ENCODE measurements at regions not wholly inside any gene's neighbourhood (a gene's known extent, or its start where the extent isn't known, plus 50 kb on each side); places are given as distances from the start of the nearest gene placed in this dataset.

DNA sequence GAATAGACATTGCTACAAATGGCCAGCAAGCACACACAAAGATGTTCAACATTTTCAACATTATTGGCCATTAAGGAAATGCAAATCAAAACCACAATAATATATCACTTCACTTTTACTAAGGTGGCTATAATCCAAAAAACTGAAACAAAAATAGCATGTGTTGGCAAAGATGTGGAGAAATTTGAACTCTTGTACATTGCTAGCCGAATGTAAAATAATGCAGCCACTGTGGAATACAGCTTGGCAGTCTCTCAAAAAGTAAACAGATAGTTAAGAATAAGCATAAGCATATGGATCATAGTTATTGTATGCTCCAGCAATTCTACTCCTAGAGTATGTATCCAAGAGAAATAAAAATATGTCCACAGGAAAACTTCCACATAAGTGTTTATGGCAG lies 192.5 kb downstream of the EN1 start:
- DNase-seq (ENCODE audit: low read depth, low spot score) (no peak), ATAC-seq (no peak), FAIRE-seq (no peak)
- in situ Hi-C loops (cut with MboI): no loop called here
- no peaks in the 10 kb centered on the region for H3K27me3 ChIP-seq (replicated peaks in 1 of 2; ENCODE audit: control insufficient read depth in 2 of 2, insufficient read depth in 2 of 2, low read length in 1 of 2)
- no peaks in the 10 kb centered on the region for H3K36me3 ChIP-seq (ENCODE audit: control insufficient read depth in 2 of 2, insufficient read depth in 2 of 2, low read length in 1 of 2)
- intact Hi-C loops (cut with micrococcal nuclease; ENCODE audit: unreplicated experiment): no loop called here
- CTCF ChIA-PET: no interaction called here
- H3K9ac ChIP-seq (ENCODE audit: control insufficient read depth, insufficient read depth, low read length): no peak overlapping the region
- RAD21 ChIA-PET (ENCODE audit: unreplicated experiment): no interaction called here
- POLR2A ChIA-PET: no interaction called here
- BruUV-seq (replicated peaks): no TSS peak
- WGBS (ENCODE audit: insufficient coverage, insufficient replicate concordance, low lambda C conversion rate, missing lambda C conversion rate): 5% methylated on average over 1 of the region's 1 CpG
- no peak overlapping the region for H2AFZ ChIP-seq (ENCODE audit: control insufficient read depth, low read depth, low read length)
- H3K27ac ChIP-seq (ENCODE audit: control insufficient read depth, insufficient read depth): no peak overlapping the region
- H4K20me1 ChIP-seq (ENCODE audit: control insufficient read depth, insufficient read depth): no peaks in the 10 kb centered on the region
- no peaks in the 10 kb centered on the region for H3K9me3 ChIP-seq (replicated peaks; ENCODE audit: control insufficient read depth, insufficient read depth, low read length)
- no peak overlapping the region for H3K4me2 ChIP-seq (ENCODE audit: control insufficient read depth, insufficient read depth)
- no peaks in the 10 kb centered on the region for H3K4me1 ChIP-seq (ENCODE audit: control insufficient read depth, insufficient read depth, low read length)
- no peak overlapping the region for H3K4me3 ChIP-seq
- TF ChIP-seq NR2F1 (conservative IDR thresholded peaks at IDR 0.05) (no peak), EGR1 (IDR thresholded peaks at IDR 0.05; ENCODE audit: borderline replicate concordance in 1 of 2, low read depth in 2 of 2, low read length in 2 of 2) (no peak), ZNF274 (IDR thresholded peaks at IDR 0.05; ENCODE audit: insufficient read depth, insufficient read length) (no peak), SUZ12 (IDR thresholded peaks at IDR 0.05; ENCODE audit: unreplicated experiment) (no peak), CBX5 (IDR thresholded peaks at IDR 0.05; ENCODE audit: low read depth) (no peak)
- TF ChIP-seq, protein P1, sequence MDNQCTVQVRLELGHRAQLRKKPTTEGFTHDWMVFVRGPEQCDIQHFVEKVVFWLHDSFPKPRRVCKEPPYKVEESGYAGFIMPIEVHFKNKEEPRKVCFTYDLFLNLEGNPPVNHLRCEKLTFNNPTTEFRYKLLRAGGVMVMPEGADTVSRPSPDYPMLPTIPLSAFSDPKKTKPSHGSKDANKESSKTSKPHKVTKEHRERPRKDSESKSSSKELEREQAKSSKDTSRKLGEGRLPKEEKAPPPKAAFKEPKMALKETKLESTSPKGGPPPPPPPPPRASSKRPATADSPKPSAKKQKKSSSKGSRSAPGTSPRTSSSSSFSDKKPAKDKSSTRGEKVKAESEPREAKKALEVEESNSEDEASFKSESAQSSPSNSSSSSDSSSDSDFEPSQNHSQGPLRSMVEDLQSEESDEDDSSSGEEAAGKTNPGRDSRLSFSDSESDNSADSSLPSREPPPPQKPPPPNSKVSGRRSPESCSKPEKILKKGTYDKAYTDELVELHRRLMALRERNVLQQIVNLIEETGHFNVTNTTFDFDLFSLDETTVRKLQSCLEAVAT (IDR thresholded peaks at IDR 0.05): no peak
- TF ChIP-seq, protein P2, sequence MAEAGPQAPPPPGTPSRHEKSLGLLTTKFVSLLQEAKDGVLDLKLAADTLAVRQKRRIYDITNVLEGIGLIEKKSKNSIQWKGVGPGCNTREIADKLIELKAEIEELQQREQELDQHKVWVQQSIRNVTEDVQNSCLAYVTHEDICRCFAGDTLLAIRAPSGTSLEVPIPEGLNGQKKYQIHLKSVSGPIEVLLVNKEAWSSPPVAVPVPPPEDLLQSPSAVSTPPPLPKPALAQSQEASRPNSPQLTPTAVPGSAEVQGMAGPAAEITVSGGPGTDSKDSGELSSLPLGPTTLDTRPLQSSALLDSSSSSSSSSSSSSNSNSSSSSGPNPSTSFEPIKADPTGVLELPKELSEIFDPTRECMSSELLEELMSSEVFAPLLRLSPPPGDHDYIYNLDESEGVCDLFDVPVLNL (IDR thresholded peaks at IDR 0.05; ENCODE audit: low read depth, low read length): no peak
- TF ChIP-seq, protein P3, sequence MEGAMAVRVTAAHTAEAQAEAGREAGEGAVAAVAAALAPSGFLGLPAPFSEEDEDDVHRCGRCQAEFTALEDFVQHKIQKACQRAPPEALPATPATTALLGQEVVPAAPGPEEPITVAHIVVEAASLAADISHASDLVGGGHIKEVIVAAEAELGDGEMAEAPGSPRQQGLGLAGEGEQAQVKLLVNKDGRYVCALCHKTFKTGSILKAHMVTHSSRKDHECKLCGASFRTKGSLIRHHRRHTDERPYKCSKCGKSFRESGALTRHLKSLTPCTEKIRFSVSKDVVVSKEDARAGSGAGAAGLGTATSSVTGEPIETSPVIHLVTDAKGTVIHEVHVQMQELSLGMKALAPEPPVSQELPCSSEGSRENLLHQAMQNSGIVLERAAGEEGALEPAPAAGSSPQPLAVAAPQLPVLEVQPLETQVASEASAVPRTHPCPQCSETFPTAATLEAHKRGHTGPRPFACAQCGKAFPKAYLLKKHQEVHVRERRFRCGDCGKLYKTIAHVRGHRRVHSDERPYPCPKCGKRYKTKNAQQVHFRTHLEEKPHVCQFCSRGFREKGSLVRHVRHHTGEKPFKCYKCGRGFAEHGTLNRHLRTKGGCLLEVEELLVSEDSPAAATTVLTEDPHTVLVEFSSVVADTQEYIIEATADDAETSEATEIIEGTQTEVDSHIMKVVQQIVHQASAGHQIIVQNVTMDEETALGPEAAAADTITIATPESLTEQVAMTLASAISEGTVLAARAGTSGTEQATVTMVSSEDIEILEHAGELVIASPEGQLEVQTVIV (IDR thresholded peaks at IDR 0.05; ENCODE audit: borderline replicate concordance, partially characterized antibody): no peak
- H3K79me2 ChIP-seq (ENCODE audit: control insufficient read depth, insufficient read depth, low read length): no peaks in the 10 kb centered on the region
- SMC1A ChIA-PET (ENCODE audit: uncharacterized antibody, unreplicated experiment): no interaction called here

All from GM12878 (cell line).